HFF-Myc (cell line): ENCODE measurements at regions not wholly inside any gene's neighbourhood (a gene's known extent, or its start where the extent isn't known, plus 50 kb on each side); places are given as distances from the start of the nearest gene placed in this dataset.
"Not testable (repeated sequence)": the region's sequence is repeated elsewhere in the genome, so short reads cannot be mapped to it uniquely, and the experiment has no call there.

ENCODE experiments used
- DNase-seq: peaks from one replicate; pipeline ENCODE4 v3.0.0-alpha.2; 2011; ENCODE audit warnings: low read depth; ENCODE audit errors: extremely low read depth
- H3K4me3 ChIP-seq: replicated peaks from 2 replicates; pipeline ENCODE4 v1.5.1; 2011; ENCODE audit warnings: low read depth, mild to moderate bottlenecking, control low read depth, low read length
- CTCF ChIP-seq: IDR thresholded peaks from 2 replicates; pipeline ENCODE4 v1.5.1; 2012; ENCODE audit warnings: mild to moderate bottlenecking, low read depth, low read length, control low read depth; ENCODE audit errors: missing control alignments

DNA sequence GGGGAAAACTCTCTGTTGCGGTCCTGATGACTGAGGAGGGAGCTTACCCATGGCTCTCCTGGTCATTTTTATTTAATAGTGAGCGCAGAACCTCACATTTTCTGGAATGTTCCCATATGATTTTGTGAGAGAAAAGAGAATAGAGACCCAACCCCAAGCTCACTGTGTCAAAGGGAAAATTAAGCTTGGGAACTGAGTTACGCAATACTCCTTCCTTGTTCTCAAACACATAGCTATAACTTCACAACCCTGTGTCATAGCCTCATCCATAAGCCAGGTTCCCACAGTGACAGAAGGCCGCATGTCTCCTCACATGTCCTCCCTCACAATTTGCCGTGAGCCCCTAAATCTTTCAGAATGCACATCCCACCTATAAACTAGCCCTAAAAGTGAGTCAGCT, 252.8 kb downstream of the CCDC74A start:
- not testable (repeated sequence) for DNase-seq, H3K4me3 ChIP-seq

- DNase-seq, result no peak
- no peak for TF ChIP-seq CTCF
Observed at GRCh38 chr2:131801210-131801744, 273.6 kb downstream of the CCDC74A start.

GRCh38 chr2:131801745-131802350, 274.2 kb downstream of the CCDC74A start:
- not testable (repeated sequence) for DNase-seq
- peak; percentile 41 for TF ChIP-seq CTCF
- H3K4me3 ChIP-seq, result peak overlapping the region; percentile 40

More at GRCh38 chr2:131801210-131801744, 273.6 kb downstream of the CCDC74A start:
- no peak overlapping the region for H3K4me3 ChIP-seq

DNA sequence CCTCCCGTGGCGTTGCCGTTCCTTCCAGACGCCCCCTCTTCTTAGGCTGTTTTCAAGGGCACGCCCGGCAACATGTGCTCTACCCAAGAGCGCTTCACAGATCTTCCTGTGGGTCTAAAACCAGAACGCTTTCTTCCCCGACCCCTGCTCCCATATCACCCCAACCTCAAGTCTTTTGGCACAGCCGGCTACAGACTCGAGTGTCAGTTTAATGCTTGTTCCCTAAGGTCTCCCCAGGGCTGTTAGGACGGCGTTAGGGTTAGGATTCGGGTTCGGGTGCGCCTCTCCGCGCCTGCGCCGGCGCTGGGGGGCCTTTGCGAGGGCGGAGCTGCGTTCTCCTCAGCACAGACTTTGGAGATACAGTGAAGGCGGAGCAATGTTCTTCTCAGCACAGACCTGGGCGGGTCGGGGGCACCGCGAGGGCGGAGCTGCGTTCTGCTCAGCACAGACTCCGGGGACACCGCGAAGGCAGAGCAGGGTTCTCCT, 274.7 kb downstream of the CCDC74A start:
- H3K4me3 ChIP-seq, result peak overlapping the region; percentile 40
- not testable (repeated sequence) for DNase-seq

DNA sequence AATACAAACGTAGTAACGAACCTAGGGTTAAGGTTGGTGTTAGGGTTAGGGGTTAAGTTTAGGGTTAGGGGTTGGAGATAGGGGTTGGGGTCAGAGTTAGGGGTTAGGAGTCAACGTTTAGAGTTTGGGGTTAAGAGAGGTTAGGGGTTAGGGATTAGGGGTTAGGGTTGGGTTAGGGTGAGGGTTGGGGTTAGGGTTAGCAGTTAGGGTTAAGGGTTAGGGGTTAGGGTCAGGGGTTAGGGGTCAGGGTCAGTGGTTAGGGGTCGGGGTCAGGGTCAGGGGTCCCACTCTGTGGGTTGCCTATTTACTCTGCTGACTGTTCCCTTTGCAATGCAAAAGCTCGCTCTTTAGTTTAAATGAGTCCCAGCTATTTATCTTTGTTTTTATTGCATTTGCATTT, 275.5 kb downstream of the CCDC74A start:
- not testable (repeated sequence) for DNase-seq, H3K4me3 ChIP-seq

GRCh38 chr2:131812605-131813004, 284.9 kb downstream of the CCDC74A start:
- not testable (repeated sequence) for DNase-seq

DNA sequence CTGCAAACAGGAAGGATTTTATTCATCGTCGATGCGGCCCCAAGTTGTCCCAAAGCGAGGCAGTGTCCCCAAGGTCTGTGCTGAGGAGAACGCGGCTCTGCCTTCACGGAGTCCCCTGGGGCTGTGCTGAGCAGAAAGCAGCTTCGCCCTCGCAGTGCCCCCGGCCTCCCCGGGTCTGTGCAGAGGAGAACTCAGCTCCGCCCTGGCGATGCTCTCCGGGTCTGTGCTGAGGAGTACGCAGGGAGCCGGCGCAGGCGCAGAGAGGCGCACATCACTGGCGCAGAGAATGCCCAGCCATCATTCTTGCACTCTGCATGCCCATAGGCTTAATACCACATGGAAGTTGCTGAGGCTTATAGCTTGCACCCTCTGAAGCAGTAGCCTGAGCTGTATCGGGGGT, 285.7 kb downstream of the CCDC74A start:
- DNase-seq, H3K4me3 ChIP-seq: not testable (repeated sequence)

More at GRCh38 chr2:131812605-131813004, 284.9 kb downstream of the CCDC74A start:
- not testable (repeated sequence) for H3K4me3 ChIP-seq

- not testable (repeated sequence) for DNase-seq, H3K4me3 ChIP-seq
Observed at GRCh38 chr2:131818267-131818973, 290.7 kb downstream of the CCDC74A start.

DNA sequence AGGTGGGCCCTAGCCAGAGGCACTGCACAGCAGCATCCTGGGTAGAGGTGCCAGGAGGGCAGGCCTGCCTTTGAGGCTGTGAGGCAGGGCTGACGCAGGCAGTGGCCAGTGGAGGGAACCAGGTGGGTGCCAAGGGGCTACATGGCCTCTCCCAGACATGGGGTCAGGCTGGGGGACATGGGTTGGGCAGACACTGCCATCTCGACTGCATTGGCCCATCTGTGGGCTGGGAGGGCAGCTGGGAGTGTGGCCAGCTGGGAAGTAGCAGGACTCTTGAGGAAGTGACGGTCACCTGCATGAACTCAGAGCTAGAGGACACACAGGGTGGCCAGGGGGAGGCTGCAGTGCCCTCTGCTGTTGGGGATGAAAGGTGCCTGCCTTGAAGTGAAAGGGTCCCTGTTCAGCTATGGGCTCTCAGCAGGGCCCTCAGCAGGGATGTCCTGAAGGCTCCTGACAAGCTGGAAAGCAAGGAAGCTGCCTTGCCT, 294.6 kb downstream of the CCDC74A start:
- not testable (repeated sequence) for DNase-seq, H3K4me3 ChIP-seq

DNA sequence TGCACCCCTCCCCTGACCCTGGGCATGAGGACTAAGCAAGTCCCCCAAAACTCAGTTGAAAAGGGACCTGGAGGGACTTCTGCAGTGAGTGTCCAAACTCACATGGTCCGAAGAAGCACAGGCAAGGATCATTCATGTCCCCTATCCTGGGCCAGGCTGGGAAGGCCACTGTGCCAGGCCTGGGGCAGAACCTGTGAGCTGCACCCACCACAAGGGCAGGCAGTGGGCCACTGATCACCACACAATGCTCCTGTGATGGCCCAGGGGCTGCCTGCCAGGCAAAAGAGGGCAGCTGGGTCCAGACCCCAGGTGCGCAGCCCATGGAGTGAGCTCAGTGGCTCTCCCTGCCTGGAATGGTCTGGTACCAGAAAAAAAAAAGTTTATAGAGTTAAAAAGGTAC, 295.4 kb downstream of the CCDC74A start:
- H3K4me3 ChIP-seq, DNase-seq: not testable (repeated sequence)

More for the DNA sequence above, 294.6 kb downstream of the CCDC74A start:
- TF ChIP-seq CTCF, result peak; percentile 5

GRCh38 chr2:131824986-131825385, 297.3 kb downstream of the CCDC74A start:
- DNase-seq, H3K4me3 ChIP-seq: not testable (repeated sequence)
